ENCODE measurements at regions not wholly inside any gene's neighbourhood (a gene's known extent, or its start where the extent isn't known, plus 50 kb on each side); places are given as distances from the start of the nearest gene placed in this dataset.
"Not testable (repeated sequence)": the region's sequence is repeated elsewhere in the genome, so short reads cannot be mapped to it uniquely, and the experiment has no call there.

DNA sequence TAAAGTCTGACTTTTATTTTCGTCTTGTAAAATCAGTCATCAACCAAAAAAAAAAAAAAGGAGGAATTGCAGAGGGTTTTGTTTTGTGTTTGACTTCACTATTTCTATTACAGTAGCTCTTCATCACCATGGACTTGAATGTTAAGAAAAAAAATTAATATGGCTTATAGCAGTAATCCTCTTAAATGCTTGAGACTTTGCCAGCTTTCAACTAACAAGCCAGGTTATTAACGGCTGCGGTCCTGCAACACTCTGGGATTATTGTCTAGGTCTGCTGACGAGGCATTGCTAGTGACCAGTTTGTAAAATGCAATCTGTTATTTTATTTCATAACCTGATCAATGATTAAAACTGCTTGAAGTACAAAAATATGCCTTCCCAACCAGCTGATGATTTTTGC is 647.2 kb upstream of the KLHL1 start:
- Histone ChIP-seq H3K4me3 (no peak overlapping the region), H3K36me3 (replicated peaks in 1 of 2; ENCODE audit: insufficient read depth in 1 of 2, low read depth in 2 of 2) (no peaks in the 10 kb centered on the region), H3K9me3 (no peaks in the 10 kb centered on the region), H3K27ac (no peak overlapping the region), H3K27me3 (no peaks in the 10 kb centered on the region), H3K4me1 (no peaks in the 10 kb centered on the region)
- WGBS, 2 donors = 40 to 43% methylated on average over 4 of the region's 4 CpGs
- intact Hi-C loops (cut with DNase I) = no loop called here
- DNase-seq (no peak), ATAC-seq (no peak)
- TF ChIP-seq POLR2A (IDR thresholded peaks at IDR 0.05) = no peak
- TF ChIP-seq, protein P1, sequence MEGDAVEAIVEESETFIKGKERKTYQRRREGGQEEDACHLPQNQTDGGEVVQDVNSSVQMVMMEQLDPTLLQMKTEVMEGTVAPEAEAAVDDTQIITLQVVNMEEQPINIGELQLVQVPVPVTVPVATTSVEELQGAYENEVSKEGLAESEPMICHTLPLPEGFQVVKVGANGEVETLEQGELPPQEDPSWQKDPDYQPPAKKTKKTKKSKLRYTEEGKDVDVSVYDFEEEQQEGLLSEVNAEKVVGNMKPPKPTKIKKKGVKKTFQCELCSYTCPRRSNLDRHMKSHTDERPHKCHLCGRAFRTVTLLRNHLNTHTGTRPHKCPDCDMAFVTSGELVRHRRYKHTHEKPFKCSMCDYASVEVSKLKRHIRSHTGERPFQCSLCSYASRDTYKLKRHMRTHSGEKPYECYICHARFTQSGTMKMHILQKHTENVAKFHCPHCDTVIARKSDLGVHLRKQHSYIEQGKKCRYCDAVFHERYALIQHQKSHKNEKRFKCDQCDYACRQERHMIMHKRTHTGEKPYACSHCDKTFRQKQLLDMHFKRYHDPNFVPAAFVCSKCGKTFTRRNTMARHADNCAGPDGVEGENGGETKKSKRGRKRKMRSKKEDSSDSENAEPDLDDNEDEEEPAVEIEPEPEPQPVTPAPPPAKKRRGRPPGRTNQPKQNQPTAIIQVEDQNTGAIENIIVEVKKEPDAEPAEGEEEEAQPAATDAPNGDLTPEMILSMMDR (IDR thresholded peaks at IDR 0.05) = no peak

DNA sequence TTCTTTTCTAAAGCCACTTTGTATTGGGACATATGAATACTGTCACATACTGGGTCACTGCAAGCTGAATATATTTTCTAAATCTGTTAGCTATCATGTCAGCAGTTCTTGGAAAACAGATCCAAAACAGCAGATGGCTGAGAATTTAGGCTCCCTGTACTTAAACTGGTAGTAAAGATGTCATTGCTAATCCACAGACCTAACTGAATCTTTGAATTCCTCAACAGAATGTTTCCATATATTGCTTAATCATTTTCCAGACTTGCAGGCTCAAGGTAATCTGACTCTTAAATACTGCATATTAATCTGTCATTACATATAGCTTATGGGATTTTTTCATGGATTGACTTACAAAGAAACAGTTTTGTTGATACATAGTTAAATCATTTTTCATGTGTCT is 639.0 kb upstream of the KLHL1 start:
- H3K27me3 ChIP-seq = no peaks in the 10 kb centered on the region
- H3K4me3 ChIP-seq = no peak overlapping the region
- H3K9me3 ChIP-seq = no peaks in the 10 kb centered on the region
- DNase-seq (no peak), ATAC-seq (no peak)
- intact Hi-C loops (cut with DNase I) = no loop called here
- H3K27ac ChIP-seq = no peak overlapping the region
- no peak for TF ChIP-seq POLR2A (IDR thresholded peaks at IDR 0.05)
- TF ChIP-seq, protein P1 (IDR thresholded peaks at IDR 0.05) = no peak
- H3K4me1 ChIP-seq = no peaks in the 10 kb centered on the region
- no peaks in the 10 kb centered on the region for H3K36me3 ChIP-seq (replicated peaks in 1 of 2; ENCODE audit: insufficient read depth in 1 of 2, low read depth in 2 of 2)

DNA sequence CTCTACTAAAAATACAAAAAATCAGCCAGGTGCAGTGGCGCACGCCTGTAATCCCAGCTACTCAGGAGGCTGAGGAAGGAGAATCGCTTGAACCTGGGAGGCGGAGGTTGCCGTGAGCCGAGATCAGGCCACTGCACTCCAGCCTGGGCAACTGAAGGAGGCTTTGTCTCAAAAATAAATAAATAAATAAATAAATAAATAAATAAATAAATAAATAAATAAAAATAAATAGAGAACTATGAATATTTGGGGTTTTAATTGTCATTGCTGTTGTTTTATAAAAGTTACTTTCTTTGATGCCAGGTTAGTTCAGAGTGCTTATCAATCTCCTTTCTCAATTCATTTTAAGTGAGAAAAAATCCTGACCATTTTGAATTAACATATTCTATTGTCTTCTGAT is 638.2 kb upstream of the KLHL1 start:
- H3K27ac ChIP-seq; H3K36me3 ChIP-seq (replicated peaks in 1 of 2; ENCODE audit: insufficient read depth in 1 of 2, low read depth in 2 of 2); H3K4me1 ChIP-seq; H3K4me3 ChIP-seq; DNase-seq; intact Hi-C loops (cut with DNase I); ATAC-seq; H3K27me3 ChIP-seq; H3K9me3 ChIP-seq: not testable (repeated sequence)
- 89 to 93% methylated on average over 6 of the region's 6 CpGs for WGBS, 2 donors

DNA sequence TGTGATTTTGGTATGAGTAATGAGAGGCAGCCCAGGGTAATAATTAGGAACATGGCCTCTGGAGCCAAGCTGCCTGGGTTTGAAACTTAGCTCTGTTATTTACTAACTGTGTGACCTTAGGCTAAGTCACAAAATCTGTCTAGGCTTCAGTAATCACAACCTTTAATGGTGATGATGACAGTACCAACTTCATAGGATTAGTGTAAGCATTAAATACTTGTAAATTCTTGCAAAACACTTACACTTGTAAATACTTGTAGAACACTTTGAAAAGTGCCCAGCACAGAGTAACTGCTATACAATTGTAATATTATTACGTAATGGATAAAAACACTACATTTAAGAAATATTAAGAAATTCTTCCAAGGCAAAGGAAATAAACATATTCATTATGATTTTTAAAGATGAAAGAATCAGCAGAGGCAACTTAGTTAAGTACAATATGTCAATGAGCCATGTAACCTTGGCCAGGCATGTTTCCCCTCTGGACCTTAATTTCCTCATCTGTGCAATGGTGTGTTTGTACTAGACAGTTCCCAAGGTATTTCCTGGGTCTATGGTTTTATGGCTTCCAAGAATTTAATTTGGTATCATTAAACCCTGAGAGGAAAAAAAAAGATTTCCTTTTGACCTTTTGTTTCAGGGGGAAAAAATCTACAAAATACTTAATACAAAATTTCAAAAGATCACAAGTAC is 628.5 kb upstream of the KLHL1 start:
- no peak overlapping the region for H3K27ac ChIP-seq
- no peaks in the 10 kb centered on the region for H3K9me3 ChIP-seq
- TF ChIP-seq, protein P1 (IDR thresholded peaks at IDR 0.05) = no peak
- no peak for TF ChIP-seq POLR2A (IDR thresholded peaks at IDR 0.05)
- no peak for ATAC-seq
- H3K4me3 ChIP-seq = no peak overlapping the region
- intact Hi-C loops (cut with DNase I) = no loop called here
- 71 to 76% methylated on average over 1 of the region's 1 CpG for WGBS, 2 donors
- no peak for DNase-seq
- H3K36me3 ChIP-seq (replicated peaks in 1 of 2; ENCODE audit: insufficient read depth in 1 of 2, low read depth in 2 of 2) = no peaks in the 10 kb centered on the region
- H3K4me1 ChIP-seq = no peaks in the 10 kb centered on the region
- H3K27me3 ChIP-seq = no peaks in the 10 kb centered on the region

DNA sequence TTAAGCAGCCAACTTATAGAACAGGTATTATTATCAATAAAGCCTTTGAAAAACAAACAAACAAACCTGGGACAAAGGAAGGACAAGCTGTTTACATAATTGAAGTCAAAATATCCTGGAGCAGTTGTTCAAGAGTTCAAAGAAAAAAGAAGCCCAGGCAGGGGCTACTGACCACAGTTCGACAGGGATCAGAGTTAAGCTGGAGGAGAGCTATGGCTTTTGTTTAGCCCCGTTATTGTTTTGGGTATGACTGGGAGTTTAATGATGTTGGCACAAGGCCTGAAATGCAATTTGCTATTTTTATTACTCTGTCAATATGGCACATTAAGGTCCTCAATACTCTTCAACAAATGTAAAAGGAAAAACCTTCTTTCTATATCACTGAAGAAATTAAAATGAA is 624.4 kb upstream of the KLHL1 start:
- Histone ChIP-seq H3K9me3 (no peaks in the 10 kb centered on the region), H3K27me3 (no peaks in the 10 kb centered on the region), H3K4me3 (no peak overlapping the region), H3K27ac (no peak overlapping the region), H3K4me1 (no peaks in the 10 kb centered on the region), H3K36me3 (replicated peaks in 1 of 2; ENCODE audit: insufficient read depth in 1 of 2, low read depth in 2 of 2) (no peaks in the 10 kb centered on the region)
- WGBS, 2 donors = 14 to 17% methylated on average over 2 of the region's 2 CpGs
- DNase-seq (no peak), ATAC-seq (no peak)
- no peak for TF ChIP-seq POLR2A (IDR thresholded peaks at IDR 0.05)
- TF ChIP-seq, protein P1 (IDR thresholded peaks at IDR 0.05) = no peak
- intact Hi-C loops (cut with DNase I) = no loop called here
